Stimulated activated CD4-positive, alpha-beta T cell treated with anti-CD3 and anti-CD28 coated beads, Interleukin-2, amount 100 ng/mL, for 4 hours (primary cell): ENCODE measurements at regions not wholly inside any gene's neighbourhood (a gene's known extent, or its start where the extent isn't known, plus 50 kb on each side); places are given as distances from the start of the nearest gene placed in this dataset.
A peak's percentile ranks its signal among the peaks of the same experiment; 100 is the strongest.

ENCODE experiments used
- DNase-seq: peaks from one replicate; pipeline ENCODE4 v3.0.0-alpha.2; 2020; ENCODE audit warnings: low read depth

DNA sequence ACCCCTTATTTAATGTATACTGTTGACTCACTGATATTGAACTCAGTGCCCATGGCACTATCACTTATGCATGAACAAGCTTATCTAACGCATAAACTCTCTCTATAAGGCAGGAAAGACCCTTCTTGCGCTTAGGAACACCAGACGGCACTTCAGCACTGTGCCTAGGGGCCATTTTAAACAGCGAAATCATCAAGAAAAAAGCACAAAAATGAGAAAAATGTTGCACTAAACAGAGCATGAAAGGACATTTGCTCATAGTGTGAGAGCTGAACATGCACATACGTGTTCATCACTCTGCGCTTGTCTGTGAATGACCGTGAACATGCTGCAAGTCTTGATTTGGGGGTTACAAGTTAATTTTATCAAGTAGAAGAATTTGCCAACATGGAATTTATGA, 109.6 kb downstream of the WDR11 start:
- no peak for DNase-seq

DNA sequence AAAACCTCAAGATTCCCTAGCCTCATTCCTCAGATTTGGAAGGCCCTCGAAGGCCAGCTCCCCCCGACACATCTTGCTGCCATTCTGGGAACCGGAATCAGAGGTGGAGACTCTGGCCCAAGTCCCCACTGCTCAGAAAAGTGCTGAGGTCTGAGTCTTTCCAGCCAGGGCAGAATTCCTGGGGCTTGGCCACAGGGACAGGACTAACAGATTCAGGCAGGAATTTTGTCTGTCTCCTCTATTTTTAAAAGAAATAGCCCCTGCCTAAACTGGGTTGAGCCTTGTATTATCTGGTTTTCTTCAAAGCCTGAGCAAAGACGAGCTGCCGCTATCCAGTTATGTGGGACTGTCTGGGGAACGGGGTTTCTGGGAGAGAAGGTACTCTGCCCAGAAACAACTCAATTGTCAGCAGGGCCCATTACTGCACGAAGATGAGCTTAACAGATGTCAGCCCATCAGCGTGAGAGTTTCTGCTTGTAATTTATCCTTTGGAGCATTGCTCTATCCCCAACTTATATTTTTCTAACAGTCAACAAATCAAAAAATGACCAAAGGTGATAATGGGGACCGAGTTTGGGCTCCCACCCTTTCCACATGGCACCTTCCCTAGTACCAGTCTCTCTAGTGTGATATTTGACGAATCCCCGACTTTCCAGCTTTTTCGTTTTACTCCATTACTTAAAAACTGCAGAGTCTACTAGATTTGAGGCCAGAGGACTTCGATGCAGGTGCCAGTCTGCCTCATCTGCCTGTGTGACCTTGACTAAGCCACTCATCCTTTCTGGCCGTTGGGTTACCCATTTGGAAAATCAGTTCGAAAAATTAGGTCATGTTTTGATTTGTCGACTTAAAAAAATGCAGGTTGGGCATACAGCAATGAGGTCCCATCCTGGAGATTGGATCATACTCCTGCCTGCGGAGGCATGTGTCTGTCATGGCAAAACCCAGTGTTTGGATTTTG, 110.9 kb downstream of the WDR11 start:
- no peak for DNase-seq

DNA sequence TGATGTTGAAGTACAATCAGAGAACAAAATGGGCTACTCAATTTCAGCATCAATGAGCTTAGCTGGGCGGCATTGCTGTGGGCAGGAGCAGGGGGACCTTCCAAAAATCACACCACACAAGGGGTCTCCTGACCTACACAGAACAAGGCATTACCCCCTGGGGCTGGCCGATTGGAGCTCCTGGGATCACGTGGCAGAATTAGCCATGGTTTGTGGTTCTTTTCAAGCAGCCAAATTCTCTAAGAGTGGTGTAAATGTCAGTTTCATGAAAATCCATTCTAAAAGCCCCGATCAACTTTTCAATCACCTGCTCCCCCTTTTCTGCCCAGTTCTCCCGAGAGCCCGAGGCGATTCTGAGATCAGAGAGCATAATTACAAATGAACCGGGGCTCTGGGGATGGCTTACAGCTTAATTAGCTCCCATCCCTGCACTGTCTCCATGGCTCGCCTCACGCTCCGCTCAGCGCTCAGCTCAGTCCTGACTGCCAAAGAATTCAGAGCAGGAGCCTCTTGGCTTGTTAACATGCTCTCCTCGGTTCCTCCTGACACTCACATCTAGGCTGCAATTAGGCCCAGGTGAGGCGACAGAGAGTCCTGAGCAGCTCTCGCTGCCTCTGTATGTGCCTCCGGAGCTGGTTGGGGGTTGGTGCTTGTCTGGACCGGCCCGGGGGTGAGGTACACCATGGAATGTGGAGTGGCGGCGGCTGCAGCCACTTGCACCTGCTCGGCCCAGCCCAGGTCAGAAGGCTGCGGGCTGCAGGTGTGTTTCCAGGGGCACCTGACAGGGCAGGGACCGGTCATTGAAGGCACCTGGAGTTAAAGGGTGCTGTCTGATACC, 111.8 kb downstream of the WDR11 start:
- DNase-seq: no peak

GRCh38 chr10:120963594-120964220, 112.5 kb downstream of the WDR11 start:
- DNase-seq: no peak

DNA sequence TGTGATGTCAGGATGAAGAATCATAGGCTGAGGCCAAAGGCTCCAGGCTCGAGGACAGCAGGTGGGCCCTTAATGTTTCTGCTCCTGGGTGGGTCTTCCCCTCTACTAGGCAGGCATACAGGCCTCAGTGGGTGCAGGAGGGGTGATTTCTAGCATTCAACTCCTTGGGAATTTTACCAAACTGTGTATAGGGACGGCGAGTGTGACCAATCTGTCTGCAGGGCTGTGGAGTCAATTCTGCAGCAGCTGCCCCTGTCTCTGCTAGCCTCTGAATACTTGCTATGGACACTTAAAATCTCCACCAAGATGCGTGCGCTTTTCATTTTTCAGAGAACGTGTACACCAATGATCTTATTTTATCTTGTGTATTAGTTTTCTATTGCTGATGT, 115.5 kb downstream of the WDR11 start:
- no peak for DNase-seq

DNA sequence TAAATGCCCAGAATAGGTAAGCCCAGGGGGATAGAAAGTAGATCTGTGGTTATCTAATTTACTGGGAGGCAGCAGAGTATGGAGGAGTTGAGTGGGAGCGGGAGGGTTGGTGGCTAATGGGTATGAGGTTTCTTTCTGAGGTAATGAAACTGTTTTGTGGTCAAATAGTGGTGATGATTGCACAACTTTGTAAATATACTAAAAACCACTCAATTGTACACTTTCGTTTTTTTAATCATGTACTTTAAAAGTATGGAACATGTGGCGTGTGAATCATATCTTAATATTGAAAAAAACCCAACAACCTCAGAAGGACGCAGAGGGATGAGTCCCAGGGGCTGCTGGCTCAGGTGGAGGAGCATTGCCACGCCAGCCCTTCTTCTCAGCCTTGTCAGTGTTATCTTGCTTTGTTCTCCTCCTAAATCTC, 118.1 kb downstream of the WDR11 start:
- no peak for DNase-seq

- DNase-seq: no peak
These were observed 119.7 kb downstream of the WDR11 start for GRCh38 chr10:120970595-120971529.

DNA sequence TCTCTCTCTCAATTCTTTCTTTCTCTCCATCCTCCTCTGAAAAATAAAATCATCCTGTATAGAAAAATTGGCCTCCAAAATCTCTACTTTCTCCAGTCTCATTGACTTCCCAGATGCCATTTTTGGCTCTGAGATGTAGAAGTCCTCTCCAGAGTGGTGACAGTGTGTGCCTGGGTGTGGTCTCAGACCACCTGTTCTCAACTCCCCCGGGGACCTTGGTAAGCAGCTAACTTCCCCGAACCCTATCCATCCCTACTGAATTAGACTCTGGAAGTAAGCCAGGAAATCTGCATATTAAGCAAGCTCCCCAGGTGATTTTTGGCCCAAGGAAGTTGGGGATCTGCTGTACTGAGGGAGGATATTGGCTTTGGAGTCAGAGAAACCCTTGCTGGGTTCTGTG, 120.5 kb downstream of the WDR11 start:
- DNase-seq: no peak

DNA sequence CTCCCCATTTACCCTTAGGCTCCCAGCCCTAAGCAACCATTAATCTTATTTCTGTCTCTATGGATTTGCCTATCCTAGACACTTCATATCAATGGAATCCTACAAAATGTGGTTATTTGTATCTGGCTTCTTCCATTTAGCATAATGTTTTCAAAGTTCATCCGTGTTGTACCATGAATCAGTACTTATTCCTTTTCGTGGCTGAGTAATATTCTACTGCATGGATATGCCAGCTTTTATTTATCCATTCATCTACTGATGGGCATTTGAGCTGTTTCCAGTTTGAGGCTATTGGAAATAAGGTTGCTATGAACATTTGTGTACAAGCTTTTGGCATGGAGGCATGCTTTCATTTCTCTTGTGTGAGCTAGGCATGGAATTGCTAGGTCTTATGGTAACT, 121.1 kb downstream of the WDR11 start:
- no peak for DNase-seq

GRCh38 chr10:120975072-120975867, 124.1 kb downstream of the WDR11 start:
- DNase-seq: no peak

- DNase-seq: no peak
These were observed 124.7 kb downstream of the WDR11 start for GRCh38 chr10:120975868-120976225.

DNA sequence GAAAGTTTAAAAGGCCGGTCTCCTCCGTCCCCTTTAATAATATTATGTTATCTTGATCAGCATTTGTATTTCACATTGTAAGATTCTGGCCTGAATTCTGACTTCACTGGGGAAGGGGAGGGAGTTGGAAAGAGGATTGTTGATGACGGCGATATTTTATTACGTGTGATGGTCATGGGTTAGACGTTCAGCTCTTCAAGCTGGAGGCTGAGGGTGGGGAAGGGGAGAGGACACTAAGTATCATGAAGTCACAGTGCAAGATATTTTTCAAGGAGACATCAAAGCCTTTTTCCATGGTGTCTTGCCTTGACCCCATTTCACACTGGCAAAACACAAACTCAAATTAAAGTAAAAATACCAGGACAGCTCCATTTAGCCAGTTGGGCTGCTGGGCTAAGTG, 126.7 kb downstream of the WDR11 start:
- no peak for DNase-seq

DNA sequence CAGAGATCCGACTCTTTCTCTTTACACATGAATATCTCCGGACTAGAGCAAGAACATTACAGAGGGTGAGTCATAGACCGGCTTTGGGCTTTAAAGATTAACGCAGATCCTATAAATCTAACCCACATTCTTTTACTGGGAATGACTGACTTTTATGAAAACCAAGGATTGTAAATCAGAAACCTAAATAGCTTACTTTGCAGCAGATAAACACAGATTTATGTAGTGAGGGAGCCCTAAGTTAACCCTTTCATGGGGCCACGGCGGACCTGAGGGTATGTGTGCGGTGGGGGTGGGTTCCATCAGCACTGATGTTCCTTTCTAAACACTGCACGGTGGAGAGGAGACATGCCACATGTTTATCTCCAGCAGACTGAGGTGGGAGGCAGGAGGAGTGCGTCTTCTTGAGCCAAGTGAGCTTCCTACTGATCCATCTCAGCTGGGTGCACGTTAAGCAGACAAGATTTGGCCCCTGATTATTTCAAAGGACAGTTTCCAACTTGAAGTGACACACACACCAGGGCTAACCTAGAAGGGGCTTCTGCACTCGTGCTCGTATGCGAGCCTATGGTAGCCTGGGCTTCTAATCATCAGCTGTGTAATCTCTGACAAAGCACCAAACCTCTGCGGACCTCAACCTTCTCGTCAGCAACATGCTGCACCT, 127.6 kb downstream of the WDR11 start:
- DNase-seq: no peak

GRCh38 chr10:120979435-120980278, 128.5 kb downstream of the WDR11 start:
- peak; percentile 7 for DNase-seq

GRCh38 chr10:120980279-120981255, 129.4 kb downstream of the WDR11 start:
- DNase-seq: no peak

GRCh38 chr10:120981601-120982391, 130.6 kb downstream of the WDR11 start:
- no peak for DNase-seq

GRCh38 chr10:120982507-120982906, 131.3 kb downstream of the WDR11 start:
- DNase-seq: no peak
